H1 (cell line): ENCODE measurements at regions not wholly inside any gene's neighbourhood (a gene's known extent, or its start where the extent isn't known, plus 50 kb on each side); places are given as distances from the start of the nearest gene placed in this dataset.

ENCODE experiments used
- BACH1 ChIP-seq: IDR thresholded peaks from 2 replicates; pipeline ENCODE4 v1.6.1; 2012; ENCODE audit warnings: low read length, improper control_type of control experiment
- CHD7 ChIP-seq: fragments of 300-600 bp; sonication (generic); IDR thresholded peaks from 2 replicates; pipeline ENCODE4 v1.7.1; 2012; ENCODE audit warnings: low read length, moderate library complexity, mild to moderate bottlenecking, inconsistent platforms; ENCODE audit not compliant: insufficient replicate concordance
- CREB1 ChIP-seq: IDR thresholded peaks from 2 replicates; pipeline ENCODE4 v1.6.1; 2012; ENCODE audit warnings: inconsistent platforms
- MAFK ChIP-seq: IDR thresholded peaks from 2 replicates; pipeline ENCODE4 v1.6.1; 2012; ENCODE audit warnings: low read depth, mild to moderate bottlenecking, improper control_type of control experiment, low read length
- RNF2 ChIP-seq: fragments of 200-900, 300-1000 bp; sonication (generic); IDR thresholded peaks from 2 replicates; pipeline ENCODE4 v1.7.1; 2016; ENCODE audit warnings: borderline replicate concordance, low read depth, mild to moderate bottlenecking, antibody characterized with exemption, low read length; ENCODE audit not compliant: poor library complexity, severe bottlenecking; ENCODE audit errors: missing control alignments
- RXRA ChIP-seq: IDR thresholded peaks from 2 replicates; pipeline ENCODE4 v1.6.1; 2011; ENCODE audit warnings: low read depth, mild to moderate bottlenecking, low read length, moderate library complexity; ENCODE audit not compliant: insufficient read depth
- SIN3A ChIP-seq, 2 experiments: IDR thresholded peaks in 1 of 2; conservative IDR thresholded peaks in 1 of 2; 2 replicates each; pipeline ENCODE4 v1.6.1; 2011 to 2012; ENCODE audit warnings: low read length in 2 of 2, improper control_type of control experiment in 1 of 2, low read depth in 1 of 2, mild to moderate bottlenecking in 1 of 2
- SIRT6 ChIP-seq: IDR thresholded peaks from one replicate; pipeline ENCODE4 v1.7.1; 2012; ENCODE audit warnings: low read length, inconsistent platforms
- SUZ12 ChIP-seq: fragments of 200-600 bp; sonication (generic); IDR thresholded peaks from 2 replicates; pipeline ENCODE4 v1.6.1; 2012; ENCODE audit warnings: mild to moderate bottlenecking, inconsistent platforms, low read length, moderate library complexity, mixed read lengths
- TEAD4 ChIP-seq: IDR thresholded peaks from 2 replicates; pipeline ENCODE4 v1.6.1; 2012; ENCODE audit warnings: low read depth, low read length, inconsistent platforms, mixed read lengths

GRCh38 chr6:28673787-28674671 lies 148.3 kb downstream of the GPX5 start (continued):
- TF ChIP-seq SUZ12 (no peak), SIRT6 (no peak), CREB1 (0 out of 2 replicates have a peak, but pooled peaks have one; percentile 37), RXRA (no peak), CHD7 (no peak), RNF2 (no peak), TEAD4 (peak; percentile 90), BACH1 (no peak), SIN3A (conservative IDR thresholded peaks at IDR 0.05 in 1 of 2, IDR thresholded peaks at IDR 0.05 in 1 of 2; ENCODE audit: low read depth in 1 of 2, low read length in 2 of 2) (peak; percentile 10 to 75; a peak in 2 of 4 replicates), MAFK (peak; percentile 83; the same call in 1 of the 2 replicates)
